GM13976 (cell line): ENCODE measurements at regions not wholly inside any gene's neighbourhood (a gene's known extent, or its start where the extent isn't known, plus 50 kb on each side); places are given as distances from the start of the nearest gene placed in this dataset.

Source experiments
- DNase-seq: peaks from one replicate; pipeline ENCODE4 v3.0.0; 2012; ENCODE audit warnings: low spot score
- in situ Hi-C: fragments of 300-500 bp; cut with MboI; formaldehyde crosslinking; loops from one replicate; pipeline ENCODE4 v1.12.0; 2022; ENCODE audit warnings: low sequenced_read_pairs, mixed read lengths, inconsistent platforms; ENCODE audit not compliant: unreplicated experiment
- TF ChIP-seq, protein P1 (sequence below): IDR thresholded peaks from 2 replicates; pipeline ENCODE4 v1.5.1; 2012; ENCODE audit warnings: borderline replicate concordance, mild to moderate bottlenecking; ENCODE audit not compliant: insufficient read depth; ENCODE audit errors: extremely low read depth, missing control alignments, control extremely low read depth

DNA sequence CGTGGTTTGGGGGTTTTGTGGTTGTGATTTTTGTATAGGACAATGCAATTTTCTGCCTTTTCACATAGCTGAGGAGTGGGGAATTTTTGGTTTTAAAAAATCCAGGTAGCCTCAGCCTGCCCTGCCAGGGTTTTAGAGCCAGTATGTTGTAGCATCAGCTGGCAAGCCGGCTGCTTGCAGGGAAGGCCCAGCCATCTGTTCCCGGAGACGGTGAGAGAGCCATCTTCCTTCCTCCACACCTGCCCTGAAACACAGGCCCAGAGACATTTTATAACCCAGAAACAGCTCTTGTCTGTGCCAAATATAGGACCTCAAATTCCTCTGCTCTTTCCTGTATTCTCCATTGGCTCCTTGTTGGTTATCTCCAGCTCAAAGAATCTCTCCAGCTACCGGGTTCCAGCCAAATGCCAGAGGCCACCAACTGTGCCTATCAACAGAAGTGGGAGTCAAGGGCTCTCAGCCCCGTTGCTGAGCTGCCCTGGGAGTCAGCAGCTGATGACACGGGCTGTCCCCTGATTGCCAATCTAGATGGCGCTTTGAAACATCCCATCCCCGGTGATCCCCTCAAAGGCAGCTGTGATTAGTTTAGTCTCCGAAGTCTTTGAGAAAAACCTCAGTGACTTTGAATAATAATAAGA lies 595.2 kb downstream of the MID1IP1 start:
- DNase-seq: no peak
- TF ChIP-seq, protein P1, sequence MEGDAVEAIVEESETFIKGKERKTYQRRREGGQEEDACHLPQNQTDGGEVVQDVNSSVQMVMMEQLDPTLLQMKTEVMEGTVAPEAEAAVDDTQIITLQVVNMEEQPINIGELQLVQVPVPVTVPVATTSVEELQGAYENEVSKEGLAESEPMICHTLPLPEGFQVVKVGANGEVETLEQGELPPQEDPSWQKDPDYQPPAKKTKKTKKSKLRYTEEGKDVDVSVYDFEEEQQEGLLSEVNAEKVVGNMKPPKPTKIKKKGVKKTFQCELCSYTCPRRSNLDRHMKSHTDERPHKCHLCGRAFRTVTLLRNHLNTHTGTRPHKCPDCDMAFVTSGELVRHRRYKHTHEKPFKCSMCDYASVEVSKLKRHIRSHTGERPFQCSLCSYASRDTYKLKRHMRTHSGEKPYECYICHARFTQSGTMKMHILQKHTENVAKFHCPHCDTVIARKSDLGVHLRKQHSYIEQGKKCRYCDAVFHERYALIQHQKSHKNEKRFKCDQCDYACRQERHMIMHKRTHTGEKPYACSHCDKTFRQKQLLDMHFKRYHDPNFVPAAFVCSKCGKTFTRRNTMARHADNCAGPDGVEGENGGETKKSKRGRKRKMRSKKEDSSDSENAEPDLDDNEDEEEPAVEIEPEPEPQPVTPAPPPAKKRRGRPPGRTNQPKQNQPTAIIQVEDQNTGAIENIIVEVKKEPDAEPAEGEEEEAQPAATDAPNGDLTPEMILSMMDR: no peak
- in situ Hi-C loops: no loop called here

- in situ Hi-C loops: no loop called here
- DNase-seq: no peak
- TF ChIP-seq, protein P1: no peak
These were observed 596.4 kb downstream of the MID1IP1 start for GRCh38 chrX:39397561-39398199.

DNA sequence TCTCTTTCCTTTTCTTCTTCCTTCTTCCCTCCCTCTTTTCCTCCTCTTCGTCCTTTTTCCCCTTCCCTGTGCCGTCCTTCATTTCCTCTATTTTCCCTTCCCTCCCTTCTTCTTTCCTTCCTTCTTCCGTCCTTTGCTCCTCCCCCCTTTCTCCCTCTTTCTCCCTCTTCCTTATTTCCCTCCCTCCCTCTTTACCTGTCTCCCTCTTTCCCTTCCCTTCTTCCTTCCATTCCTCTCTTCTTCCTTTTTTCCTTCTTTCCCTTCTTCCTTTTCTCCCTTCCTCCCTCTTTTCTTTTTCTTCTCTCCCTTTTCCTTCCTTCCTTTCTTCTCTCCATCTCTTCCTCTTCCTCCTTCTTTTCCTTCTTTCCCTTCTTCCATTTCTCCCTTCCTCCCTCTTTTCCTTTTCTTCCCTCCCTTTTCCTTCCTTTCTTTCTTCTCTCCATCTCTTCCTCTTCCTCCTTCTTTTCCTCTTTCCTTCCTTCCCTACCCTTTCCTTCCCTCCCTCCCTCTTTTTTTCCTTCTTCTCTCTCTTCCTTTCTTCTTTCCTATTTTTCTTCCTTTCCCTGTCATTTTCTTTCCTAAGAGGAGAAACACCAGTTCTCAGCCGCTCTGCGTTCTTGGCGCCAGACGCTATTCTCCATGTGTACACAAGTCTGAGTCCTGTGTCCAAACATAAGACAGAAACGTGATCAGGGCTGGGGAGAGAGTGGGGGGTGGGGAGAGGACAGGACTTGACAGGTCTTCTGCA lies 597.1 kb downstream of the MID1IP1 start:
- in situ Hi-C loops: no loop called here

DNA sequence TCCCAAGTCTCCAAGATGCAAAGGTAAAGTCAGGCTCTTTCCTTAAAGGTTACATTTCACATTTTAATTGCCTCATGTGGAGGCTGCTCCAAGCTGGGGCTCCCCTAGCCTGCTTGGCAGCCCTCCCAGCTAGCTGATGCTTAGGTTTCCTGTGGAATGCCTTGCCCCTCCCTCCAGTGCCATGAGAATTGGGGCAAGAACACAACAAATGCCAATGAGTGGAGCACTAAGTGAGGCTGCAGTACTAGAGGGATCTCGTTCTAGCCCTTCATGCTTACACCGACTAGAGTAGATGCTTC lies 597.7 kb downstream of the MID1IP1 start:
- TF ChIP-seq, protein P1: no peak
- in situ Hi-C loops: no loop called here

More for the DNA sequence above, 597.1 kb downstream of the MID1IP1 start:
- DNase-seq: no peak
- TF ChIP-seq, protein P1: no peak

GRCh38 chrX:39399387-39399786 lies 598.1 kb downstream of the MID1IP1 start:
- in situ Hi-C loops: no loop called here
- TF ChIP-seq, protein P1: no peak
- DNase-seq: no peak

More for the DNA sequence above, 597.7 kb downstream of the MID1IP1 start:
- no peak for DNase-seq

DNA sequence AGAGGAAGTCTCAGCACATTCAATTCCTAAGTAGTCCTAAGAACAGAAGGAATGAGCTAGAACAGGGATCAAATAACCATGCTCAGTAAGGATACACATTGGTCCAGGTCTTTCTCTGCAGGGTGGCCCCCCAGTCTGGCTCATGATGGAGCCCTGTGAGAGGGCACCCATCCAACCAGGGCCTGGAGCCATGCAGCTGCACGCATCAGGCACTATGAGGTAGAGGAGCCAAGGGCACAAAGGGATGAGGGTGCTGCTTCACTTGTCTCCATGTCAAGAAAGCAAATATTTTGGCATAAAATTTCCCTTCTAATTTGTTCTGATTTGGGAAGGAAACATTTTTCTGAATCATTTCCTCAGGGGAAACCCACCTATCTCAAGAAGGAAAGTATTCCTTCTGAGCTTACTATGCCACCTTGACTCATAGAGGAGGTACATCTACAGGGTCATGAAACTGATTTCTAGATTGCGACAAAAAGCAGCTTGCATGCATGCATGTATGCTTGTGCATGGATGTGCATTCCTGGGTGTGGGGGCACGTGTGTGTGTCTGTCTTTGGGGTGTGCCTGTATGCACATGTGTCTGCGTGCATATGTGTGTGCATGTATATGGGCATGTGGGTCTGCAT lies 600.3 kb downstream of the MID1IP1 start:
- DNase-seq: no peak
- in situ Hi-C loops: no loop called here
- TF ChIP-seq, protein P1: no peak
